ENCODE measurements at regions not wholly inside any gene's neighbourhood (a gene's known extent, or its start where the extent isn't known, plus 50 kb on each side); places are given as distances from the start of the nearest gene placed in this dataset.
"Not testable (repeated sequence)": the region's sequence is repeated elsewhere in the genome, so short reads cannot be mapped to it uniquely, and the experiment has no call there.

GRCh38 chr12:83323866-83324265 lies 637.2 kb downstream of the TMTC2 start:
- no peak for DNase-seq
- H3K27ac Mint-ChIP-seq = no peak overlapping the region
- no peak overlapping the region for H3K4me3 Mint-ChIP-seq
- peaks cover 5 to 21% (median 11%) of the 10 kb centered on the region in 6 donors for H3K9me3 Mint-ChIP-seq
- no peaks in the 10 kb centered on the region for H3K36me3 Mint-ChIP-seq
- no peaks in the 10 kb centered on the region for H3K27me3 Mint-ChIP-seq (ENCODE audit: low read depth in 3 of 3)
- no peaks in the 10 kb centered on the region for H3K4me1 Mint-ChIP-seq

DNA sequence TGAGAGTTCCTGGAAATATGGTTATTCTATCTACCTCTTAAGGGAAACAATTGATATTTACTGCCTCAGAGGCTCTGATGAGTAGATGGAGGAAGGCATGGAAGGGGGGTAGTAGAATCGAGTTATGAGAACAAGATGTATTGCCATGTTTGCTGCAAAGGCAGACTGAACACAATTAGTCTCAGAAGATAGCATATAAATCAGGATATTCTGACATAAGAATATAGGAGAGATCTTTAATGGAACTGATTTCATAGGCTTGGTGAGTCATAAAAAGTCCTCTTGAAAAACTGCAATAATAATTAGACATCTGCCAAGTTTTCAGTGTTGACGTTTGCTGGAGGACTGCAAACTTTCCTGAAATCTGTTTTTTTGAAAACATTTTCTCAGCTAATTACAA lies 636.1 kb downstream of the TMTC2 start:
- no peaks in the 10 kb centered on the region for H3K36me3 Mint-ChIP-seq
- H3K27me3 Mint-ChIP-seq (ENCODE audit: low read depth in 3 of 3) = no peaks in the 10 kb centered on the region
- DNase-seq = no peak
- no peaks in the 10 kb centered on the region for H3K4me1 Mint-ChIP-seq
- H3K27ac Mint-ChIP-seq = no peak overlapping the region
- no peak overlapping the region for H3K4me3 Mint-ChIP-seq
- H3K9me3 Mint-ChIP-seq = peaks cover 5 to 21% (median 12%) of the 10 kb centered on the region in 6 donors

DNA sequence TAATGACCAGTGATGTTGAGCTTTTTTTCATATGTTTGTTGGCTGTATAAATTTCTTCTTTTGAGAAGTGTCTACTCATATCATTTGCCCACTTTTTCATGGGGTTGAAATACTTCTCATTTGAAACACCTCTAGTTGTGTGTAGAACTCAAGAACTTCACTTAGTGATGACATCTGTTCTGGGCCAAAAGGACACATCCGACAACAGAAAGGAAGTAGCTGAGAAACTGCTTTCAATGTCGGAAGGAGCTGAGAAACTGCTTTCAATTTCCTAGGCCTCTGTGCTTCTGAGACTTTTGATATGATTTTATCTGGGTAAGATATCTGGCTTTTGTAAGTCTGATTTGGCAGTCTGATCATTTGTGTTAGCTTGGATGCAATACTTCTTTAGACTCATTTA lies 635.3 kb downstream of the TMTC2 start:
- Mint-ChIP-seq H3K36me3 (no peaks in the 10 kb centered on the region), H3K27me3 (ENCODE audit: low read depth in 3 of 3) (no peaks in the 10 kb centered on the region), H3K27ac (no peak overlapping the region), H3K4me3 (no peak overlapping the region), H3K9me3 (peaks cover 5 to 21% (median 12%) of the 10 kb centered on the region in 6 donors), H3K4me1 (no peaks in the 10 kb centered on the region)
- no peak for DNase-seq

DNA sequence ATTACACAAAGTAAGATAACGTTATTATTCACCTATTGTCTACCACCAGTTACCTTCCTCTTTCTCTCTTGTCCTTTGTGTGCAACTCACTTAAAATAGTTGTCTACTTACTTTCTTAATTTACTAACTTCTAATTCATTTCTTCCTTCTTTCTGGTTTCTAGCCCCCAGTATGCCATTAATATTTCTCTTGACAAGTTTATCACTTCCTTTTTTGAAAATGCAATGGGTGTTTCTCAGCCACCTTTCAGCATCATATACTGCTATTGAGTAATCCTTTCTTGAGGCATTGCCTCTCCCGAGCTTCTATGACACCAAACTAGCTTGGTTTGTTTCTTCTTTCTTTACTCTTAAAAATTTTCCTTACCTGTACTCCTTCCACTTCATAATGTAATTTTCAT lies 633.6 kb downstream of the TMTC2 start:
- H3K27ac Mint-ChIP-seq = no peak overlapping the region
- no peaks in the 10 kb centered on the region for H3K4me1 Mint-ChIP-seq
- no peak for DNase-seq
- H3K36me3 Mint-ChIP-seq = no peaks in the 10 kb centered on the region
- H3K9me3 Mint-ChIP-seq = peaks cover 5 to 25% (median 13%) of the 10 kb centered on the region in 6 donors
- H3K27me3 Mint-ChIP-seq (ENCODE audit: low read depth in 3 of 3) = no peaks in the 10 kb centered on the region
- no peak overlapping the region for H3K4me3 Mint-ChIP-seq

DNA sequence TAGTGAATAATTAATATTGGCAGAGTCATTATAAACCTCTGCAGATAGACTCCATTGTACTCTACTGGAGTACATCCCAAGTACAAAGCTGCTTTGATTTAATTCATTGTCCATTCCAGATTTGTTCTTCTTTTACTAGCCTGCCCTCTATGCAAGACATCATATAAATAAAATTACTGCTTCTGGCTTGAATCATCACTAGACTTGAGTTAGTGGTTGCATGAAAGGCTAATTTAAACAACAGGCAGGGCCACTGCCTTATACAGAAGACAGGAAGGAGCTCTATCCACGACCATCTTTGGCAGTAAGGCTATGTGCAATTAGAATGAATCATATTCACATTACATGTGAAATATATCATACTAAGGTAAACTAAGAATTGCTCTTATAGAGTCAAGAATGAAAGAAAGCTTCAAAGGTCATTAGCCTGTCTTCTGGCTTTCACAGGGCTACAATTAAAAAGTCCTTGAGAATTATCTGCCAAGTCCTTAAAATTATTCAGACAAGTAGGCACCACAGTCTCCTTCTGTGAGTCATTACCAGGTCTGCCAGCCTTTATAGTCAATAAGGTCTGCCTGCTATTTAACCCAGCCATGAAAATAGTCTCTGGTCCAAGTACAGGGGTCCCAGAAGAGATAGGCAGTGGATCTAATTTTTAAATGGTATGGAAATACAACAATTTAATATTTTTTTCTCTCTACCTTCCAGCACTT lies 631.8 kb downstream of the TMTC2 start:
- Mint-ChIP-seq H3K36me3 (no peaks in the 10 kb centered on the region), H3K4me1 (no peaks in the 10 kb centered on the region), H3K9me3 (peaks cover 5 to 20% (median 11%) of the 10 kb centered on the region in 6 donors), H3K4me3 (no peak overlapping the region), H3K27ac (no peak overlapping the region), H3K27me3 (ENCODE audit: low read depth in 3 of 3) (peaks cover 0 to 2% (median 0%) of the 10 kb centered on the region in 3 donors)
- no peak for DNase-seq

DNA sequence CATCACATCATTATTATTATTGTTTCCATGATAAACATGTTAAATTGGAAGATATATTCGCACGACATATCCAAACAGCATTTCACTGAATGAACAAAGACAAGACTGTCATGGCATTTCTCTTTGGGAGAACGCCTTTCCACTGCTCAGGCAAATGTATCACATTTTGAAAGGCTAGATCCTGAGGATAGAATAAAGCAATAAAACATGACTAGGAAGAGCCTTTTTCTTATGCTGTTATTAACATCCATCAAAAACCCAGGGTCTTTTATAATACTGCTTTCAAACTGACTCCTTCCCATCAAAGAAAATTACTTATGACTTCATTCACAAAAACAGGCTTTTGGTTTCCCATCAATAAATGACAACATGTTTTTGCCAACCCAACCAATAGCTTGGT lies 630.9 kb downstream of the TMTC2 start:
- H3K27me3 Mint-ChIP-seq (ENCODE audit: low read depth in 3 of 3) = peaks cover 0 to 2% (median 0%) of the 10 kb centered on the region in 3 donors
- no peaks in the 10 kb centered on the region for H3K4me1 Mint-ChIP-seq
- no peaks in the 10 kb centered on the region for H3K36me3 Mint-ChIP-seq
- no peak overlapping the region for H3K27ac Mint-ChIP-seq
- DNase-seq = no peak
- peaks cover 5 to 15% (median 9%) of the 10 kb centered on the region in 6 donors for H3K9me3 Mint-ChIP-seq
- no peak overlapping the region for H3K4me3 Mint-ChIP-seq

GRCh38 chr12:83313827-83314226 lies 627.1 kb downstream of the TMTC2 start:
- Mint-ChIP-seq H3K9me3 (peaks cover 0 to 15% (median 4%) of the 10 kb centered on the region in 6 donors), H3K27me3 (ENCODE audit: low read depth in 3 of 3) (peaks cover 0 to 2% (median 0%) of the 10 kb centered on the region in 3 donors), H3K4me1 (no peaks in the 10 kb centered on the region), H3K27ac (no peak overlapping the region), H3K36me3 (no peaks in the 10 kb centered on the region), H3K4me3 (no peak overlapping the region)
- DNase-seq = no peak

GRCh38 chr12:83313322-83313721 lies 626.6 kb downstream of the TMTC2 start:
- Mint-ChIP-seq H3K36me3 (no peaks in the 10 kb centered on the region), H3K27ac (no peak overlapping the region), H3K4me1 (no peaks in the 10 kb centered on the region), H3K9me3 (peaks cover 0 to 11% (median 4%) of the 10 kb centered on the region in 6 donors), H3K27me3 (ENCODE audit: low read depth in 3 of 3) (peaks cover 0 to 2% (median 0%) of the 10 kb centered on the region in 3 donors), H3K4me3 (no peak overlapping the region)
- DNase-seq = no peak

- Mint-ChIP-seq H3K27ac (no peak overlapping the region), H3K36me3 (no peaks in the 10 kb centered on the region), H3K27me3 (ENCODE audit: low read depth in 3 of 3) (peaks cover 0 to 2% (median 0%) of the 10 kb centered on the region in 3 donors), H3K4me1 (no peaks in the 10 kb centered on the region), H3K4me3 (no peak overlapping the region), H3K9me3 (peaks cover 13 to 45% (median 20%) of the 10 kb centered on the region in 6 donors)
- DNase-seq = no peak
These were observed 590.2 kb downstream of the TMTC2 start for GRCh38 chr12:83276904-83277303.

GRCh38 chr12:83271201-83271600 lies 584.5 kb downstream of the TMTC2 start:
- H3K27ac Mint-ChIP-seq = no peak overlapping the region
- no peaks in the 10 kb centered on the region for H3K4me1 Mint-ChIP-seq
- peaks cover 13 to 39% (median 25%) of the 10 kb centered on the region in 6 donors for H3K9me3 Mint-ChIP-seq
- no peak for DNase-seq
- no peak overlapping the region for H3K4me3 Mint-ChIP-seq
- no peaks in the 10 kb centered on the region for H3K36me3 Mint-ChIP-seq
- H3K27me3 Mint-ChIP-seq (ENCODE audit: low read depth in 3 of 3) = peaks cover 0 to 2% (median 0%) of the 10 kb centered on the region in 3 donors

GRCh38 chr12:83265808-83266207 lies 579.1 kb downstream of the TMTC2 start:
- Mint-ChIP-seq H3K4me3 (no peak overlapping the region), H3K4me1 (no peaks in the 10 kb centered on the region)

DNA sequence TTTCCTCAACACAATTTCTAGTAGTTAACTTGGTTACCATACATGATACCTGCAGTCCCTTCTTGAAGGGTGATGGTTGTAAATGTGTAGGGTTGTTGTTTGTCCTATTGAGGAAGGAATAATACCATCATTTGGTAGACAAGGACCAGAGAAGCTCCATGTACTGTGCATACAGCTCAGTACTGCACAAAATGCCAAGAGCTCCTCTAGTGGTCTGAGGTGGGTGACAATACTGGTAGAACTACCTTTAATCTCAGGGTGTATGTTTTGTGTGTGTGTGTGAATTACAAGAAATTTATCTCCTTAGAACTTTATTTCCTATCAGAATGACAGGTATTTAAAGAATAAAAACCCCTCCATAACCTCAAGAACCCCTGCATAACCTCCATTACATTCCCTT lies 575.3 kb downstream of the TMTC2 start:
- Mint-ChIP-seq H3K4me3 (no peak overlapping the region), H3K4me1 (no peaks in the 10 kb centered on the region), H3K27me3 (ENCODE audit: low read depth in 3 of 3) (no peaks in the 10 kb centered on the region), H3K9me3 (peaks cover 0 to 25% (median 2%) of the 10 kb centered on the region in 6 donors), H3K36me3 (no peaks in the 10 kb centered on the region), H3K27ac (no peak overlapping the region)
- DNase-seq = no peak

More at GRCh38 chr12:83265808-83266207, 579.1 kb downstream of the TMTC2 start:
- H3K27ac Mint-ChIP-seq = no peak overlapping the region
- peaks cover 2 to 18% (median 15%) of the 10 kb centered on the region in 6 donors for H3K9me3 Mint-ChIP-seq
- no peaks in the 10 kb centered on the region for H3K27me3 Mint-ChIP-seq (ENCODE audit: low read depth in 3 of 3)
- no peak for DNase-seq
- H3K36me3 Mint-ChIP-seq = no peaks in the 10 kb centered on the region

DNA sequence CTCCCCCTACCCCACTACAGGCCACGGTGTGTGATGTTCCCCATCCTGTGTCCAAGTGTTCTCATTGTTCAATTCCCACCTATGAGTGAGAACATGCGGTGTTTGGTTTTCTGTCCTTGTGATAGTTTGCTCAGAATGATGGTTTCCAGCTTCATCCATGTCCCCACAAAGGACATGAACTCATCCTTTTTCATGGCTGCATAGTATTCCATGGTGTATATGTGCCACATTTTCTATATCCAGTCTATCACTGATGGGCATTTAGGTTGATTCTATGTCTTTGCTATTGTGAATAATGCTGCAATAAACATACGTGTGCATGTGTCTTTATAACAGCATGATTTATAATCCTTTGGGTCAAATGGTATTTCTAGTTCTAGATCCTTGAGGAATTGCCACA lies 573.4 kb downstream of the TMTC2 start:
- H3K36me3 Mint-ChIP-seq; H3K27ac Mint-ChIP-seq; H3K27me3 Mint-ChIP-seq (ENCODE audit: low read depth in 3 of 3); H3K4me3 Mint-ChIP-seq; DNase-seq; H3K4me1 Mint-ChIP-seq: not testable (repeated sequence)
- H3K9me3 Mint-ChIP-seq = peaks cover 0 to 23% (median 9%) of the 10 kb centered on the region in 6 donors

DNA sequence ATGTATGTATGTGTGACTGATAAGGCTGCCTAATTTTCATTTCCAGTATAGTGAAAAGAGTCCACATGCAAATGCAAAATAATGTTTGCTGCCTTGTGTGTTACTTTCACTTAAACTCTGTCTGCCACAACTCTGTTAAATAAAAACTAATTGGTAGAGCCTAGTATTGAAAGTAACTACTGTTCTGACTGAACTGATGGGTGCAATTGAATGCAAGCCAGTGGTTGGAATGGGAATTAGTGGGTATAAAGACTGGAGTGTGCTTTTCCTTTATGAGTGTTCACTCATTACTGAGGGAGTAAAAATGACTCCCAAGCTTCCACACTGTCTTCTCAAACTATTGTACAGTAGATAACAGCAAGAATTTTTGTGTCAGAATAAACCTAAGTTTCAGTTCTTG lies 571.0 kb downstream of the TMTC2 start:
- Mint-ChIP-seq H3K36me3 (no peaks in the 10 kb centered on the region), H3K4me3 (no peak overlapping the region)

GRCh38 chr12:83256562-83256961 lies 569.9 kb downstream of the TMTC2 start:
- H3K36me3 Mint-ChIP-seq = no peaks in the 10 kb centered on the region
- peaks cover 7 to 31% (median 16%) of the 10 kb centered on the region in 6 donors for H3K9me3 Mint-ChIP-seq
- DNase-seq = no peak
- no peak overlapping the region for H3K27ac Mint-ChIP-seq
- no peaks in the 10 kb centered on the region for H3K4me1 Mint-ChIP-seq
- H3K27me3 Mint-ChIP-seq (ENCODE audit: low read depth in 3 of 3) = no peaks in the 10 kb centered on the region
- no peak overlapping the region for H3K4me3 Mint-ChIP-seq

More for the DNA sequence above, 571.0 kb downstream of the TMTC2 start:
- no peaks in the 10 kb centered on the region for H3K4me1 Mint-ChIP-seq
- no peak for DNase-seq
- no peaks in the 10 kb centered on the region for H3K27me3 Mint-ChIP-seq (ENCODE audit: low read depth in 3 of 3)
- H3K9me3 Mint-ChIP-seq = peaks cover 4 to 34% (median 15%) of the 10 kb centered on the region in 6 donors
- no peak overlapping the region for H3K27ac Mint-ChIP-seq
